T-helper 2 cell (primary cell): ENCODE measurements at regions not wholly inside any gene's neighbourhood (a gene's known extent, or its start where the extent isn't known, plus 50 kb on each side); places are given as distances from the start of the nearest gene placed in this dataset.

ENCODE experiments used
- DNase-seq, 5 experiments: peaks; one replicate each; pipeline versions ENCODE4 v3.0.0 to v3.0.0-alpha.2; 2012 to 2022

GRCh38 chr20:23278172-23278571 is 72.4 kb upstream of the NXT1 start:
- no peak for DNase-seq

- no peak for DNase-seq
Observed at GRCh38 chr20:23277316-23277715, 73.3 kb upstream of the NXT1 start.

GRCh38 chr20:23273776-23274175 is 76.8 kb upstream of the NXT1 start:
- no peak for DNase-seq

GRCh38 chr20:23272176-23273029 is 78.2 kb upstream of the NXT1 start:
- no peak for DNase-seq

GRCh38 chr20:23270382-23270911 is 80.1 kb upstream of the NXT1 start:
- DNase-seq, result no peak

GRCh38 chr20:23269954-23270353 is 80.6 kb upstream of the NXT1 start:
- DNase-seq, result no peak

- no peak for DNase-seq
Observed at GRCh38 chr20:23268792-23269354, 81.7 kb upstream of the NXT1 start.

- no peak for DNase-seq
Observed at GRCh38 chr20:23267909-23268308, 82.7 kb upstream of the NXT1 start.

- DNase-seq, result no peak
Observed at GRCh38 chr20:23266530-23267398, 83.8 kb upstream of the NXT1 start.

GRCh38 chr20:23265226-23265625 is 85.4 kb upstream of the NXT1 start:
- DNase-seq, result no peak

GRCh38 chr20:23264545-23264944 is 86.0 kb upstream of the NXT1 start:
- no peak for DNase-seq

- DNase-seq, result no peak
Observed at GRCh38 chr20:23260181-23260840, 90.3 kb upstream of the NXT1 start.

- DNase-seq, result no peak
Observed at GRCh38 chr20:23258747-23259121, 91.9 kb upstream of the NXT1 start.

- no peak for DNase-seq
Observed at GRCh38 chr20:23257848-23258746, 92.5 kb upstream of the NXT1 start.

- no peak for DNase-seq
Observed at GRCh38 chr20:23257106-23257761, 93.4 kb upstream of the NXT1 start.

- DNase-seq, result no peak
Observed at GRCh38 chr20:23255716-23256385, 94.7 kb upstream of the NXT1 start.

- DNase-seq, result no peak
Observed at GRCh38 chr20:23255106-23255505, 95.5 kb upstream of the NXT1 start.

- DNase-seq, result no peak
Observed at GRCh38 chr20:23254505-23254904, 96.1 kb upstream of the NXT1 start.

GRCh38 chr20:23254034-23254433 is 96.6 kb upstream of the NXT1 start:
- DNase-seq, result no peak

- DNase-seq, result no peak
Observed at GRCh38 chr20:23253524-23253923, 97.1 kb upstream of the NXT1 start.

GRCh38 chr20:23251779-23252178 is 98.8 kb upstream of the NXT1 start:
- no peak for DNase-seq
